NCI-H774 (cell line): ENCODE measurements at regions not wholly inside any gene's neighbourhood (a gene's known extent, or its start where the extent isn't known, plus 50 kb on each side); places are given as distances from the start of the nearest gene placed in this dataset.
"Not testable (repeated sequence)": the region's sequence is repeated elsewhere in the genome, so short reads cannot be mapped to it uniquely, and the experiment has no call there.

Source experiments
- DNase-seq: peaks from one replicate; lab custom pipeline; 2025; lab: John Stamatoyannopoulos, UW

- no peak for DNase-seq
These were observed 680.4 kb upstream of the POM121L12 start for GRCh38 chr7:52355053-52355452.

- DNase-seq, result no peak
These were observed 683.1 kb upstream of the POM121L12 start for GRCh38 chr7:52352013-52352981.

GRCh38 chr7:52344015-52344414 lies 691.4 kb upstream of the POM121L12 start:
- no peak for DNase-seq

DNA sequence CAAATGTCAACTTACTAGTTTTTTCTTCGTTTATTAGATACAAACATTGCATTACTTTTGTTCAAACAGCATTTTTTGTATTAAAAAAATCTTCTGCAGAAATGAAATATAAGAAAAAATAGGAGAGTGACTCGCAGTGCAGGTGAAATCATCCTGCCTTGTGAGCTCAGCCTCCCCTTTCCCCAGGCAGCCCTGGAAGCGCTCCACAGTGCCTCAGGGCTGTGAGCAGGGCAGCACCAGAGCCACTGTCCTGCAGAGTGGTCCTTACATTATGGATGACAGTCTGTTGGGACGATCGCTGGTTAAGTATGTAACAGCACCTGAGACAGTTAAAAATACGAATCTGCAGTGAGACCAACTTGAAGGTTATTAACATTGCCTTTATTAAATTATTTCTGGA lies 695.4 kb upstream of the POM121L12 start:
- DNase-seq, result no peak

GRCh38 chr7:52328328-52328727 lies 707.1 kb upstream of the POM121L12 start:
- not testable (repeated sequence) for DNase-seq

DNA sequence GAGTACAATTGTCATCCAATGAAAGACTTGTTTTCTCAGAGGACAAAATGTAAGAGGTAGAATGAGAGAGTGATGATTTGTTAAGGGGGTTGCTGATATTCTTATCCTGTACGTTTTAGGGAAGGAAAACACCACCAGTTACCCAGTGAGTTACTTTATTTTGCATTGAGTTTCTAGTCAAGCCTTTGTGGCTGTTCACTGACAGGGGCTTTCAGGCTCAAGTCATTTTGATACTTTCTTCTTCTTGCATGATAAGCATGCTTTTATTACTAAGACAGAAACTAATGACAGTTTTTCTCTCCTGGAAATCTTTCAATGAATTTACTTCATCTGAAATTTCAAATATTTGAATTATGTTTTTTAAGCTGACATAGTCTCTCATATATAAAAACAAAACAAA lies 710.2 kb upstream of the POM121L12 start:
- no peak for DNase-seq

- DNase-seq, result no peak
These were observed 712.2 kb upstream of the POM121L12 start for GRCh38 chr7:52323202-52323746.

DNA sequence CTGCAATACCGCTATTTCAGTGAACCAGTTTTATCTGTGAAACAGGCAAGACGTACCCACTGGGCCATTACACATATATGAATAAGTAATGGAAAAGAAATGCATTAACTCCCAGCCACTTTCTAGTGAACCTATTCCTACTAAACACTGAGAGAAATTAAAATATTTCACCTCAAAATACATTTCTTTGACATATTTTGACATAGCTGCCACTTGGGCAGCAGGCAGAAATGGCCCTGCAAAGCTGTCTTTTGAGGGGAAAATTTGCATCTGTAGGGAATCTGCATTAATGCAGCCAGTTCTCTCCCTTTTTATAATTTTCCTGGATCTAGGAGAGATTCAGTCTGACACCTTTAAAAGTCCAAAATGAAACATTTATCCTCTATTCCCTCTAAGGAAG lies 714.8 kb upstream of the POM121L12 start:
- DNase-seq, result no peak

GRCh38 chr7:52317921-52318320 lies 717.5 kb upstream of the POM121L12 start:
- no peak for DNase-seq

- no peak for DNase-seq
These were observed 723.5 kb upstream of the POM121L12 start for GRCh38 chr7:52311886-52312285.

- no peak for DNase-seq
These were observed 725.8 kb upstream of the POM121L12 start for GRCh38 chr7:52309631-52310030.

GRCh38 chr7:52302765-52303520 lies 732.5 kb upstream of the POM121L12 start:
- no peak for DNase-seq

DNA sequence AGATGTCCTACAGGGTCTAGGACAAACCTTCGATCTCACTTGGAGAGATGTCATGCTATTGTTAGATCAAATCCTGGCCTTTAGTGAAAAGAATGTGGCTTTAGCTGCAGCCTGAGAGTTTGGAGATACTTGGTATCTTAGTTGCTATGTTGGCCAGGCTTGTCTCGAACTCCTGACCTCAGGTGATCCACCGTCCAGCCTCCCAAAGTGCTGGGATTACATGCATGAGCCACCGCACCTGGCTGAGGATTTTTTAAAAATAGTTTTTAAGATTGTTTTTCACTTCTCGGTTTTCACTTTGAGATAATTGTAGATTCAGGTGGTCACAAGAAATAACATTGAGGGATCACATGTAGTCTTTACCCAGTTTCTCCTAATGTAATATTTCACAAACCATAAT lies 738.3 kb upstream of the POM121L12 start:
- no peak for DNase-seq

DNA sequence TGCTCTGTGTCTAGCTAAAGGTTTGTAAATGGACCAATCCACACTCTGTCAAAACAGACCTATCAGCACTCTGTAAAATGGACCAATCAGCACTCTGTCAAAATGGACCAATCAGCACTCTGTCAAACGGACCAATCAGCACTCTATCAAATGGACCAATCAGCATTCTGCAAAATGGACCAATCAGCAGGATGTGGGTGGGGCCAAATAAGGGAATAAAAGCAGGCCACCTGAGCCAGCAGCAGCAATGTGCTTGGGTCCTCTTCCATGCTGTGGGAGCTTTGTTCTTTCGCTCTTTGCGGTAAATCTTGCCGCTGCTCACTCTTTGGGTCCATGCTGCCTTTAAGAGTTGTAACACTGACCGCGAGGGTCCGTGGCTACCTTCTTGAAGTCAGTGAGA lies 740.5 kb upstream of the POM121L12 start:
- DNase-seq, result no peak

DNA sequence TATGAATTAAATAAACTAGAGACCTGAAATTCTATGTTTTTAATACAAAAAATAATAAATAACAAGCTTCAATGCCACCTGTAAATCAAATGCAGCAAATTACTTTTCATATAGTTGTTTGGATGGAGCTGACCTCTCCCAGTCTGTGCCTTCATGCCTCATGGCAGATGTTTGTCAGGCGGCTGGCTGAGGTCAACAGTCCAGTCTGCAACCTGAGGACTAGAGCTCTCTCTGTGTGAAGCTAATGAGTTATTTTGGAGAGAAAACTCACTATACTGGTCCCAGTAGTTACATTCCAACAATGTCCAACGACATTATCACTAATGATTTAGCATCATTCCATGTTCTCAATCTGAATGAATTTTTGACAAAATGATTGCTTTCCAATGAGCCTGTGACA lies 746.2 kb upstream of the POM121L12 start:
- DNase-seq, result no peak

DNA sequence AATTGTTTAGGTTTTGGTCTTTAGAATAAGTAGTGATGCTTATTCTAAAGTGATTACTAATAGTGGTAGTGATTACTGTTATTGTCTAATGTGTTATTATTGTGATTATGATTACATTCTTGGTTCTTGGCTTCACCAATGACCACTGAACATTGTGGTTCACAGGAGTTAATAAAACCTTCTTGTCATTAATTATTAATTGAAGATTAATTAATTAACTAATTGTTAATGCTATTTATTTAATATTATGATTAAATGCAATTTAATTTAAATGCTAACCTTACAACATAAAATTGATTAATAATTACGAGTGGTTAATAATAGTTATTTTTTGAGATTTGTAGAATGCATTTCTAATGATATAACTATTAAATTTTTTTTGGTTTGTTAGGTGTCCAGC lies 747.7 kb upstream of the POM121L12 start:
- no peak for DNase-seq

DNA sequence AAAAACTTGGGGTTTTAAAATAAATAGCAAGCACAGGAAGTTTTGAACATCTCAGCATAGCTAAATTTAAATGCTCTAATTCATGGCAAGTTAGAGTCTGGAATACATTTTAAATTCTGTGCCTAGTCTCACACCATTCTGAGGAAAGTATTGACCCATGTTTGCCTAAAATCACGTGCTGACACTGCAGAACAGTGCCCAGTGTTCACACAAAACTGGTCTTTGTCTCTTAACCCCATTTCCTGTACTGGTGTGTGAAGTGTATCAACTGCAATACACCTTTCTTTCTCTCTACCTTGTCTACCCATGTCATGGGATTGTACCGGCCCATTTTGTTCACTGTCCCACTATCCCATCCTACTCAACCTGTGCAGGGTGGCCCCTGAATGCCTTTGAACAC lies 749.7 kb upstream of the POM121L12 start:
- no peak for DNase-seq

DNA sequence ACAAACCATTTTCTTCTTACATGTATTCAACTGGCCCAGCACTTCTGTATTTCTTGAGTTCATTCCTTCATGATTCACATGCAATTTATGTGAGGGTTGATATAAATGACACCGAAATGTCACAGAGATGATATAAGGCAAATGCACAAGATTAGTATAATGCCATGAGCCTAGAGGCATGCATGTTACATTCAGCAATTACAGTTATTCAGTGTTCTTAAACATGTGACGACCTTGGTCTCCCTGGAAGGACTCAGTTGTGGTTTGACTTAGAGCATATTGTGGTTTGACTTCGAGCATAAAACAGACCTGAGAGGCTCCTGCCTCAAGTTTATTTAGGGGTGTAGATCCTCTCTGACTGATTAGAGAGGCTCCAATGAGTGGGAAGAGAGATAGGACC lies 752.1 kb upstream of the POM121L12 start:
- no peak for DNase-seq

DNA sequence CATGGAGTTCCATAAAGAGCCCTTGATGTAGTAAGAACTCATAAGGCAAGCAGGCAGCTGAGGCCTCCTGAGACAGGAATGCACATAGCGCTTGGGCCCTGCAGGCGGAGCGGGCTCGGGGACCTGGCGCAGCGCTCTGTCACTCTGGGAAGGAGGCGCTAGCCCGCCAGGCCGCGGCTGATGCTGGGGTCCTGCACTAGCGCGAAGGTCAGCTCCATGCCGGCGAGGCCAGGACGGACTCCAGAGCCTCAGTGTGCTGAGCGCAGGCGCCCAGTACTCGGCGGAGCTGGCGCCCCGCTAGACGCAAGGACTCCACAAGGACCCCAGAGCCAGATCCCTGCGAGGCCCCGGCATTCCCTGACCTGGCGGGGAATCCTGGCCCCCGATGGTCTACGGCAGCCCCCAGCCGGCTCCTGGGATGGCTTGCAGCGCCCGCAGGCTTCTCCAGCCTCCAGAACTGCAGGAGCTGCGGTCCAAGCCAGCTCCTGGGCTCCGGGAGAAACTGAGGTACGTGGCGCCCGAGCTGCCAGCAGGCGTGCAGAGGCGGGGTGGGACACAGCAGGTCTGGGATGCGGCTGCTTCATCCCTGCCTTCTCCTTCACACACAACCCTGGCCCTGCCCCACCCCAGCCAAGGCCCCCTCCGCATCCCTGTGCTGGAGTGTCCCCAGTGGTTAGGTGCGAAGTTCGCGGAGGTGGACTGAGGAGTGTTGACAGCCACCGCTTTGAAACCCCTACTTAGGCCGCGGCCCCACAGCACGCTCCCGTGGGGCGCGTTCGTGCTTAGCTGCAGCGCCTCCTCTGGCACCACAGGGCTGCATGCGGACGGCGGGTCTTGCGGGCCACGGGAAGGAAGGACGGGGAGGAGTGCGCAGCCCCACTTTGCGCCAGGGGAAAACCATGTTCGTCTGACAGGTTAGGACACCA lies 761.5 kb upstream of the POM121L12 start:
- DNase-seq, result no peak

- peak; percentile 48 for DNase-seq
These were observed 763.7 kb upstream of the POM121L12 start for GRCh38 chr7:52271703-52272102.

DNA sequence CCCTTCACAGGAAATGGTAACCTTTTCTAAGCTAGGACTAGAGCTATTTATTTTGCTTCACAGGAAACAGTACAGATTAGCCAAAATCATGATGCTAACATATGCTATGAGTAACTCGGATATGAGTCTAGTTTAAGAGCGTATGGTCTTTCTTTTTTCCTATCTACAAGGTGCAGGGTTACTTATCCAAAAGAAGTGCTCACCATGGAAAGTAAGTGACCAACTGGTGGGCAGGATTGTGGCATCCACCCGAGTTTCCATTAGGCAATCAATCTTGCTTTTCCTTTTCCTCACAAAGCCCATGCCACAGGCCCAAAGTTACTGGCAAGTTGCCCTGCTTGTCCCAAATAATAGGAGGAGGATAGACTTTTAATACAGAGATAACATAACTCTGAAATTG lies 765.1 kb upstream of the POM121L12 start:
- DNase-seq, result no peak

- no peak for DNase-seq
These were observed 765.8 kb upstream of the POM121L12 start for GRCh38 chr7:52269669-52270068.
